ENCODE measurements at regions not wholly inside any gene's neighbourhood (a gene's known extent, or its start where the extent isn't known, plus 50 kb on each side); places are given as distances from the start of the nearest gene placed in this dataset.

- no peak for TF ChIP-seq CTCF (IDR thresholded peaks at IDR 0.05; ENCODE audit: poor library complexity)
- TF ChIP-seq EZH2 (IDR thresholded peaks at IDR 0.05; ENCODE audit: borderline replicate concordance): no peak
These were observed 193.0 kb downstream of the ERMARD start for GRCh38 chr6:169944415-169944814.
